Cerebellar cortex (tissue), 1 donor: ENCODE measurements at regions not wholly inside any gene's neighbourhood (a gene's known extent, or its start where the extent isn't known, plus 50 kb on each side); places are given as distances from the start of the nearest gene placed in this dataset.

ENCODE experiments used
- DNase-seq: peaks from one replicate; pipeline ENCODE4 v3.0.0-alpha.2; 2015; ENCODE audit warnings: low spot score

GRCh38 chr7:42372479-42372878 is 135.5 kb upstream of the GLI3 start:
- no peak for DNase-seq

- DNase-seq, result no peak
Observed at GRCh38 chr7:42359946-42360345, 122.9 kb upstream of the GLI3 start.

- no peak for DNase-seq
Observed at GRCh38 chr7:42351316-42351935, 114.4 kb upstream of the GLI3 start.

DNA sequence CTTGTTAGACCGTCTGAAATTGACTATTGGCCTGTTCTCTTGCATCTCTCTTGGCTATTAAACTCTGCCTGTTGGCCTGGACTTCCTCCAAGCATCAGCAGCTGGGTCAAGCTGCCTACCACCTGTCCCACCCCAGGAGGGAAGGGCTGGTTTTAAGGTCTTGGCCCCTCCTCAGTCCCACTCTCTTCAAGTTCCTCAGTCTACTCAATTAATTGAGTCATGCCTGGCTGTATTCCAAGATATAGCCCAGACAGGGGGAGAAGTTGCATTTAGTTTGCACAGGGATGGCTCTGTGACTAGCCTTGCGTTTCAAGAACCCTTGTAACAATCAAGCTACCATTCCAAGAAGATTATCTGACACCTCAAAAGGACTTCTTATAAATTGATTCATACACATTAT is 113.8 kb upstream of the GLI3 start:
- no peak for DNase-seq

DNA sequence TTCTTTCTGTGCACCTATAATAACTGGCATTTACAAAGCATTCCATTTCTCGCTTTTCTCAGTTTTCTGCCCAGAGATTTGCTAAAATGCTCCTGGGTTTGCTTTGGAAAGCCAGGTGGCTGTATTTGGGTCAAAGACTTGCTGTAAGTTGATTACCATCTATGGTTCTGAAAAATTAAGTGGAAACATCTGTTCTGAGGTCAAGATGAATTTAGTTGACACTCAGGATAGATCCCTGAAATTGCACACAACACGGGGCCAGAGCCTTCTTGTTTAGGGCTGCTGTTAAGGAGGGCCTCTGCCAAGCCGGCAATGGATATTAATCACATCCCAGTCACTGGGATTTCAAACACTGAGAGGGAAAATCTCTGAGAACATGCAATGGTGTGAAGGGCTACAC is 111.6 kb upstream of the GLI3 start:
- peak; percentile 1 for DNase-seq

GRCh38 chr7:42348071-42348470 is 111.1 kb upstream of the GLI3 start:
- DNase-seq, result no peak

DNA sequence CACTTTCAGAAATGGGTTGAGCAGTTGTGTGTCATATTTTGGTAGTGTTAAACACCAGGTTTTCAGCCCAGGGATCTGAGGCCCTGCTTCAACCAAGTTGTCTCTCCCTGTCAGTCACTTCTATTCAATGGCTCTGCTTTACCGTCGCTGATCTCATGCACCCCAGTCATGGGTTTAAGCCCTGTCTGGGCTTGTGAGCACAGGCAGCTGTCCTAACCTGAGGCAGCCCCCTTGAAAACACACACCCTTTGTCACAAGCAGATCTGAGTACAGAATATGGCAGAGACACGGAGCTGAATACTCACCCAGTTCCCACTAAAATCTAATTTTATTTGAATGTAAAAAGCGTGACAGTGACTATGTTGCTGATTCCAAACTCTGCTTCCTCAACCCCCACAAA is 110.6 kb upstream of the GLI3 start:
- no peak for DNase-seq

DNA sequence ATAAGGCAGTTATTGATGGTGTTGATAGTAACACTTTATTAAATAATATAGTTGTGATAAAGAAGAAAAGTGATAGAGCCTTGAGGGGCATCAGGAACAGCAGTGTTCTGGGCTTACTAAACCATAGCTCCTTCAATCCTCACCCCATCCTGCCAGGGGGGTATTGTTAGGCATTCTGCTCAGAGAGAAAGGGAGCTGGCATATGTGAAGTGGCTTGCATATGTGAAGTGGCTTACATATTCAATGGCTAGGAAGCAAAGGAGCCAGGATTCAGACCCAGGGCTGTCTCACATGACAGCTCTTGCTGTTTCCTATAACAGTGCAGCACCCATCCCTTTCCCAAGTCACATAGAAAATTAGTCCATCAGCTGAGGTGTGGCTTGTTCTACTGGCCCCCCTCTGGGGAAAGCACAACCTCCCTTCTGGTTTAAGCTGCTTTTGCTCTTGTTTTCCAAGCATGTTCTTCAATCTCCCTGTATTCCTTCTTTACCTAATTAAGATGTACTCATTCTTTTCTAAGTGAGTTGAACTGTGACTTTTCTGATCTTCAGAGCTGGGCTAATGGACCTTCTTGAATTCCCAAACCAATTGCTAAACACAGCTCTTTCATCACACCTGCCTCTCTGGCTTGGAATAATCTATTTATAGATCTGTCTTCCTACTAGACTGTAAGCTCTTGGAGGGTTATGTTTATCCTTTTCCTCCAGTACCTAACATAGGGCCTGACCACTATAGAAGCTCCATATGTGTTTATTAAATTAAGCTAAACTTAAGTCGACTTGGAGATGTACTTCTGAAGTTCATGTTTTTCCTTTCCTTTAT is 108.7 kb upstream of the GLI3 start:
- DNase-seq, result no peak

- no peak for DNase-seq
Observed at GRCh38 chr7:42344198-42344755, 107.3 kb upstream of the GLI3 start.

GRCh38 chr7:42342381-42342780 is 105.4 kb upstream of the GLI3 start:
- no peak for DNase-seq

DNA sequence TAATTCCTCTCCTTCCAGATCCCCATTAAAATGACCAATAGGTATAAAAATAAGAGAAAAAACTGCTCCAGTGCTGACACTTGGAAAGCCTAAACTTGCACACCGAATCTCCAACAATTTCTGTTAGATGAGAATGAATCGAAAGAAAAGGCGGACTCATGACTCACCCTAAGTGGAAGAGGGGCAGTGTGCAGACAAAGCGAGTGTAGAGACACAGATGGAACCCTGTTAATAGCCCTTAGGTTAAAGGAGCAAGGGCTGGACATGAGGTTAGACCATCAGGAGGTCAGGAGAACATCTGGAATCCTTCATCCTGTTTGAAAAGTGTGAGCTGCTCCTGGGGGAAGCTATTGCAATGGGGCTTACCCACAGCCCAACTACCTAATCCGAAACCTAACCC is 103.4 kb upstream of the GLI3 start:
- no peak for DNase-seq

GRCh38 chr7:42338916-42339540 is 102.0 kb upstream of the GLI3 start:
- DNase-seq, result no peak

DNA sequence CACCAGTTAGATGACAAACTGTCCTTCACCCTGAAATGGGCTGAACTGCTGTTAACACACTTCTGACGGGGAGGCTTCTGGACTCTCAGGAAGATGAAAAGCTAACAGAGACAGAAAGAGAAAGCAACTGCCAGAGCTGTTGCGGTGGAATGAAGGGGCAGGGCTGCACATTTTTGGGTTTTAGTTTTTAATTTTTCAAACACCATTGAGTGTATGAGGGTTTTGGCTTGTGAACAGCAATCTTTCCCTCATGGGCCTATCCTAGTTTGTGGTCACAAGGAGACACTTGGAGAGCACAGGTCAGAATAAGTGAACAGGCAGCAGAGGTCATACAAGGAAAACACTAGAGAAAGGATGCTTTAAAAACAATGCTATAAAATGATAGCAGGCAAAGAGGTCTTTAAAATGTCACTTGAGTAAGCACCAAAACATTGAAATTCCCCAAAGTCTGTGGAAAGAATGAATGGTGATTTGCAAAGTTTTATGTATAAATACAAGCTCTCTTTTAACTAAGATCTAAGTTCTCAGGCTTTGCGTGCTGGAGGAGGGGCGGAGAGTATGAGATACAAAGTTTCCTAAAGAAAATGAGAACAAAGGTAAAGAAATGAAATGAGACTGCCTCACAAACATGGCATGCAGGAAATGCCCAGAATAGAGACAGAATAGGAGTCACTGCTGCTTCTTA is 101.4 kb upstream of the GLI3 start:
- DNase-seq, result no peak

DNA sequence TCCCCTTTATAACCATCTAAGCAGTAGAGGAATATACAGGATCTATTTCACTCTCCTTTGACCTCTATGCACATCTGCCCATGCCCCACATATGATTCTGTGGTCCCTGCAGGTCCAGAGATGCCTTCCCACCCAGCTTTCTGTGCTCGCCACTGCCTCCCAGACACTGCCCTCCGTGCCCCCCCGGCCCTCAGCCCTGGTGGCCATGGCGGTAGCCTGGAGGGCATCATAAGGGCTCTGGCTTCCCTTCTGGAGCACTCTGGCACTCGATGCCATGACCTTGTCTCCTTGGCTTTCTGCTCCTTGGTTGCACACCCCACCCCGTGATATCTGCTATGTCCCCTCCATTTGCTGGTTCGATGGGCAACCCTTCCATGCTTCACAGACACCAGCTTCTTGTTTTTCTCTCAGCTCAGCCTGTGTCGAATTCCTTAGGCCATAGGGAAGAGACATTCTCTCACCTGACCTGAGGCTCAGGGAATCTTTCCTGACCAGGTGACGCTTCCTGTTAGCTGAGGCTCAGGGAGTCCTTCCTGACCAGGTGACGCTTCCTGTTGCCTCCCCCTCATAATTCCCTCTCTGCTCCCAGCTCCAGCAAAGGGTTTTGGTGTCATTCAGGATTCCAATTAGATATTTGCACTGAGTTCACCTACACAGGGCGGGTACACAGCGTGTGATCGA is 100.4 kb upstream of the GLI3 start:
- DNase-seq, result no peak

- no peak for DNase-seq
Observed at GRCh38 chr7:42332605-42333222, 95.7 kb upstream of the GLI3 start.

DNA sequence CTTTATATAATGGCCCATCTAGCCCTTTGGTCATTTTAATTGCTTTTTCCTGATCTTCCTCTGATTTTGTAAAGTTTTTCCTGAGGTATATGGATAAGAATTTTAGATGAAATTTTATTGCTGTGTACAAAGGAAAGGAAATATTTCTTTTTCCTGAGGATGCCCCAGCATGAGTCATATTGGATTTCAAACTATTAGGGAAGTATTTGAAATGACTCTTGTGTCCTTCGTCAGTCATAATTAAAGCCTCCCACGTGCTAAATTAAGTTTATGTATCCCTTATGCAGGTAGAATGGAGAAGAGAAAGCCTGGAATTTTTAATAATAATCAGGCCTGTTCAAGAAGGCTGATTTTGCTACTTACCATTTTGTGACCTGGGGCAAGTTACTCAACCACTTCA is 82.6 kb upstream of the GLI3 start:
- DNase-seq, result no peak

DNA sequence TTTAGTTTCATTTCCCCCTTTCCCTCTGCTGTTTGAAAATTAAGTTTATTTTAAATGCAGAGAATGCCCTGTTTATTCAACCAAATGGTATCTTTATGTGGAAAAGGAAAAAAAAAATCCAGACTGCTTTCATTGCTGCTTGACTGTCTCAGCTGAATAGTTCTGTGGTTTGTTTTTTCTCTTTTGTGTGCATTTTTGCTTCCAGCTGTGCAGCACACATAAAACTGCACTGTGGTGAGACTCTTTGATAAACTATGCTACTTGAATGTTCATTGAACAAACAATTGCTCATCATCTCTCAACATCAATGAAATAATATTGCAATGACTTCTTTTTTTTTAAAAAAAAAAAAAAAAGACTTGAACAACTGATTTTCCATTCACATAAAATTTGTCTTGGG is 78.6 kb upstream of the GLI3 start:
- no peak for DNase-seq

DNA sequence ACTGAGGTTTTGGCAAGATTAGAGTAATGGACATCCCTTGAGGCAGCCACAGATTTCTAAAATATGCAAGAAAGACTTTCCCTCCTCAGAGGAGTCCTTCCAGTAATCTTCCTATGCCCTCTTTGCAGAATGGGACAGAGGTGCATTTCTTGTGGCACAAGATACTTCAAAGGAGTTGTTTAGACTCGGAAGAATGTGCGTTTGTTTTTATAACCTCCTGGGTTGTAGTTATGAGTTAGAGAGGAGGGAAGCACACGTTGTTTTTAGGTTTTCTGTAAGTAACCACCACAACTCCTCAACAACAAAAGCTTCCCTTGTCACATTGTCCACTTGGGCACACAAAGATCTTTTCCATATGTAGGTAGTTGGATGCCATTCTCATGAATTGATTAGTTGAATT is 78.1 kb upstream of the GLI3 start:
- DNase-seq, result no peak

- no peak for DNase-seq
Observed at GRCh38 chr7:42314696-42315095, 77.7 kb upstream of the GLI3 start.

DNA sequence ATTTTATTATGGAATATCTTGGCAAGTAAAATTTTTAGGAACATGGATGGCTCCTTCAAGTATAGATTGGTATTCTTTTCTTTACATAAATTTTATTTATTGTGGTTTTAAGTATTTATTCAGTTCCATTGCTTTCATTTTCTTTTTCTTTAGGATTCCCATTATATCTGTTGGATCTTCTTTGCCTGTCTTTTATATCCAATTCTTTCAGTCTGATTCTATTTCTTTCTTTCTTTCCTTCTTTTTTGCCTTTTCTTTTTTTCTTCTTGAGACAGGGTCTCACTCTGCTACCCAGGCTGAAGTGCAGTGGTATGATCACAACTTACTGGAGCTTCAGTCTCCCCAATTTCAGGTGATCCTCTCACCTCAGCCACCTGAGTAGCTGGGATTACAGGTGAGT is 74.2 kb upstream of the GLI3 start:
- no peak for DNase-seq

- no peak for DNase-seq
Observed at GRCh38 chr7:42292991-42293521, 56.0 kb upstream of the GLI3 start.
